Erythroblast (primary cell): ENCODE measurements at regions not wholly inside any gene's neighbourhood (a gene's known extent, or its start where the extent isn't known, plus 50 kb on each side); places are given as distances from the start of the nearest gene placed in this dataset.
A peak's percentile ranks its signal among the peaks of the same experiment; 100 is the strongest.

Source experiments
- DNase-seq, 2 experiments: peaks; one replicate each; lab custom pipeline; 2025; lab: John Stamatoyannopoulos, UW
- GATA1 ChIP-seq: IDR thresholded peaks from 2 replicates; pipeline ENCODE4 v1.6.1; 2011; ENCODE audit warnings: low read depth, mild to moderate bottlenecking, control low read depth, low read length, moderate library complexity
- POLR2A ChIP-seq: IDR thresholded peaks from 2 replicates; pipeline ENCODE4 v1.6.1; 2011; ENCODE audit warnings: mild to moderate bottlenecking, low read length

DNA sequence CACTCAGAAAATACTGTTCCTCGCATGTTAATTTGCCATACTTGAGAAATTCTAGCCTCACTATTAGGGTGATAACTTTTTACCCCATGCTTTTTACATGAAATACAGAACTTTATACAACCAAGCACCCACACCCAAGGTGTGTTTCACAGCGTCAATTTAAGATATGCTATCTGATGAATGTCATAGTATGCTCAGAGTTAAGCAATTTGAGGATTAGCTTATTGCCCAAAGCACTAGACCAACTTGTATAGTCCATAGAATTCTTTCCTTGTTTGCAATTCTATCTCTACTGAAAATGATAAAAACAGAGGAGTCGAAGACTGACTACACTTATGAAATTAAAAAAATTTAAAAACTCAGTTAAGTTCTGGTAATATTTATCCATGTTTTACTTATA, 82.1 kb upstream of the CARMIL1 start:
- no peak for DNase-seq
- TF ChIP-seq POLR2A (no peak), GATA1 (no peak)

DNA sequence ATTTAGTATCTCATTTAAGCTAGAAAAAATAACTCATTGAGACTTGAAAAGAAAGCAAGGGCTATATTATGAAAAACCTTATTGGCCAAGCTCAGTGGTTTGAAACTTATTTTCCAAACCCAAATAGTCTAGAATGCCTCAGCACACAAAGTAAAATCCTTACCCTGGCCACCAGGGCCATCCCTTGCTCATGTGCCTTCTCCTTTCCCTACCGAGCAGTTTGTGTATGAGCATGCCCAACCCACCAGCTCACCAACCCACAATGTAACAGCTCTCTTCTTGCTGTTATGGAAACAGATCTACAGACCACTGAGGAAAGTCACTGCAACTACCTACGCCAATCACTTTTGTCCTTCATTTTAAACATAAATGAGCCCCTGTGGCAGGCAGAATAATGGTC, 79.6 kb upstream of the CARMIL1 start:
- no peak for TF ChIP-seq GATA1
- TF ChIP-seq POLR2A: no peak
- no peak for DNase-seq

DNA sequence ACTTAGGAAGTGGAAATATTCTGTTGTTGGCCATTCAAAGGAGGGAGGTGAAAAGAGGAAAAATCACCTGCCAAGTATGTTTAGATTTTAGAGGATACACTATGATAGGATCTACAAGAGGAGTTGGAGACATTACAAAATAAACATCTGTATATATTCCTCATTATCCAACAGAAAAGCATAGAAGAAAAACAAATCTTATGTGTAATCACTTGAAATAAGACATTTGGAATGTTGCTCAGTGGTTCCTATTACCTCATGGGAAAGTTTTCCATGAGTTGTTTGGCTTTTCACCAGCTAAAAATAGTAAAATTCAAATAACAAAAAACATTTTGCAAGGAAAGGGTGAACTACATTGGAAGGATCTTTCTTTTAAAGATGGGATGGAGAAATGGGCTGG, 76.7 kb upstream of the CARMIL1 start:
- DNase-seq: no peak
- no peak for TF ChIP-seq POLR2A
- no peak for TF ChIP-seq GATA1

DNA sequence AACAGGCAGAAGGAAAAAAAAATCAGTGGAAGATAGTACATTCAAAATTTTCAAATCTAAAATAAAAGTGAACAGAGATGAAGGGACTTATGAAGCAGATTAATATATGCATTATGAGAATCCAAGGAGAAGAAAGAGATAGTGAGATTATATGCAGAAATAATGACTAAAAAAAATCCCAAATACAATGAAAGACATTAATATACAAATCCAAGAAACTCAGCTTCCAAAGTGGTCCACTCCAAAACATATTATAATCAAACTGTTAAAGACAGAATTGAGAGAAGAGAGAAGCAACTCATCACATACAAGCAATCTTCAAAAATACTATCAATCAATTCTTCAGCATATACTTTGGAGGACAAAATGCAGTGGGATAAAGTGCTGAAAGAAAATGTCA, 73.5 kb upstream of the CARMIL1 start:
- no peak for DNase-seq
- no peak for TF ChIP-seq GATA1
- TF ChIP-seq POLR2A: no peak

DNA sequence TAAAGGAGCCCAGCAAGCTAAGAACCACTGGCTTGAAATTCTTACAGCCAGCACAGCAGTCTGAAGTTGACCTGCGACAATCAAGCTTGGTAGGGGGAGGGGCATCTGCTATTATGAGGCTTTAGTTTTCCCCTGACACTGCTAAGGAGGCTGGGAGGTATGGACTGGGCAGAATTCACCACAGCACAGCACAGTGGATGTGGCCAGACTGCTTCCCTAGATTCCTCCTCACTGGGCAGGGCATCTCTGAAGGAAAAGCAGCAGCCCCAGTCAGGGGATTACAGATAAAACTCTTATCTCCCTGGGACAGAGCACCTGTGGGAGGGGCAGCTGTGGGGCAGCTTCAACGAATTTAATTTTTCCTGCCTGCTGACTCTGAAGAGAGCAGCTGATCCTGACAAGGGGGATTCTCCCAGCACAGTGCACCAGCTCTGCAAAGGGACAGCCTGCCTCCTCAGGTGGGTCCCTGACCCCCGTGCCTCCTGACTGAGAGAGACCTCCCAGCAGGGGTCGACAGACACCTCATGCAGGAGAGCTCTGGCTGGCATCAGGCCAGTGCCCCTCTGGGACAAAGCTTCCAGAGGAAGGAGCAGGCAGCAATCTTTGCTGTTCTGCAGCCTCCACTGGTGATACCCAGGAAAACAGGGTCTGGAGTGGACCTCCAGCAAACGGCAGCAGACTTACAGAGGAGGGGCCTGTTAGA, 71.6 kb upstream of the CARMIL1 start:
- DNase-seq: peak; percentile 15 to 73

DNA sequence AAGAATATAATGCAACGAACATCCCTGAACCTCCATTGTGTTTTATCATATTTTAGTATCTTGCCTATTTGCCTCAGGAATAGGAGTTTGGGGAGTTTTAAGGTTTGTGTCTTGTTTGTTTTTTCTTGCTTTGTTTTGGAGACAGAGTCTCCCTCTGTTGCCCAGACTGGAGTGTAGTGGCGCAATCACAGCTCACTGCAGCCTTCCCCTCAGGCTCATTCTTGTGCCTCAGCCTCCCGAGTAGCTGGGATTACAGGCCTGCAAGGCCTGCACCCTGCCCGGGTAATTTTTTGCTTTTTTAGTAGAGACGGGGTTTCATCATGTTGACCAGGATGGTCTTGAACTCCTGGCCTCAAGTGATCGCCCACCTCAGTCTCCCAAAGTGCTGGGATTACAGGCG, 63.3 kb upstream of the CARMIL1 start:
- DNase-seq: no peak
- TF ChIP-seq POLR2A (no peak), GATA1 (no peak)

DNA sequence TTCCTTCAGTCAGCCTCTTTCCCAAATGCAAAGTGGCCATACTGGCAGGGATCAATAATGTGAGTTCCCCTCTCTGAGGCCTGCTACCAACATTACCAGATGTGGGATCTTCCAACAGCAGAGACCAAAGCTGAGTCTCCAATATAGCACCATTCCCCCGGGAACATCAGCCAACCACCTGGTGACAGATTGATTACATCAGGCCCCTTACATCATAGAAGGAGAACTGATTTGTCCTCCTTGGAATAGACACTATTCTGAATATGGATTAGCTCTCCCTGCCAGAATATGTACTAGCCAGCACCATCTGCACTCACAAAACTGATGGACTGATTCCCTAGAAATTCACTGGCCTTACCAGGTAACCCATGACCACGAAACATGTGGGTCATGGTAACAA, 61.9 kb upstream of the CARMIL1 start:
- TF ChIP-seq POLR2A: no peak
- no peak for TF ChIP-seq GATA1
- DNase-seq: no peak

DNA sequence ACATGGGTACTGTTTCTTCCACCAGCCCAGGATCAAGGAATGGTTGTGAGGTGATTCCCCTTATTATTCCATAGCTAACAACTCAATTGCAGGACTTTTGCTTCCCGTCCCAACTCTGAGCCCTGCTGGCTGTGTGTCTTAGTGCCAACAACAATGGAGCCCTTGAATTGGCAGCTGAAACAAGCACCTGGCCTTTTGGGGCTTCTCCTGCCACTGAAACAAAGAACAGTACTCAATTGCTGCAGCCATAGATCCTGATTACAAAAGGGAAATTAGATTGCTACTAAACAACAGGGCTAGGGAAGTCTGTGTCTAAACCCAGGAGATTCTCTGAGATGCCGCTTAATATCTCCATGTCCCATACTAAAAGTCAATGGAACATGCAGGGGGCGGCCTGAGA, 61.3 kb upstream of the CARMIL1 start:
- DNase-seq: no peak
- TF ChIP-seq POLR2A (no peak), GATA1 (no peak)

DNA sequence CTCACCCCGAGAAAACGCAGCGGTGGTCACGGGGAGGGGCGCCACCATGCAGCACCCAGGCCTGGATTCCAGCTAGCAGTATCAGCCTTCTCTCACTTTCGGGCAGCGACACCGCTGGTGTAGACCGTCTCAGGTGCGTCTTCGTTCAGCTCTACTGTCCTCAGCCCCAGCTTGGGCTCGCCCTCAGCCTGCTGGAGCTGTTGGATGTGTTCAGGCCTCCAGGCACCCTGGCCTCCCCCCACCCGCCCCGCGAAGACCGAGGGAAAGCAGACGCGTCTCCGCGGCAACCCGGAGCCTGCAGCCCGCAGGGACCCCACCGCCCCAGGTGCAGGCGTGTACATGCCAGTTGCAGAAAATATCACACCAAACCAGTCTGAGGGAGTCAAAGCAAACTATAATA, 60.8 kb upstream of the CARMIL1 start:
- no peak for DNase-seq

DNA sequence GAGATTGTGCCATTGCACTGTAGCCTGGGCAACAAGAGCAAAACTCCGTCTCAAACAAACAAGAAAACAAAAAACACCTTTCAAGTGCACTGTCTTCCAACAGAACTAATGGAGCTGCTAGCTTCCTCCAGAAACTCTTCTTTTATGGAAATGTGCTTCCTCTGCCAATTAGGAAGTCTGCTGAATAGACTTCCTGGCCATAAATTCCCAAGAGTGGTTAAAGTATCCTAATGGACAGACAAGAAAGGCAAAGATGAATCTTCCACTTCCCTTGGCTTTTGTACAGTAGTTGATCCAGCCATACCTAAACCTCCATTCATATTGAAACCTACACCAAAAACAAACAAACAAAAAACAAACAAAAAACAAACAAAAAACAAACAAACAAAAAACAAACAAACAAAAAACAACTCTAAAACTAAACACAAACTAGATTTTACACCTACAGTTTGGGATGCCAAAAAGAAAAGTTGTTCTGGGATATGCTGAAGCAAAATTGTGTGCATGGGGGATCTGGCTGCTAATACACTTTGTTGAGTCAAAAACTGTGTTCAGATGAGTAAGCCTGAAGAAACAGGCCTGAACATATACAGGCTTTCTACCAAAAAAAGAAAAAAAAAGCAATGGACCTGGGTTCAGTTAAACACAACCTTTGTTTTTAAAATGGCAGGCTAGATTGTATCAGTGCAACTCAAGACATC, 59.8 kb upstream of the CARMIL1 start:
- TF ChIP-seq GATA1: no peak
- no peak for TF ChIP-seq POLR2A
- no peak for DNase-seq

More for the DNA sequence above, 60.8 kb upstream of the CARMIL1 start:
- TF ChIP-seq POLR2A (no peak), GATA1 (no peak)

DNA sequence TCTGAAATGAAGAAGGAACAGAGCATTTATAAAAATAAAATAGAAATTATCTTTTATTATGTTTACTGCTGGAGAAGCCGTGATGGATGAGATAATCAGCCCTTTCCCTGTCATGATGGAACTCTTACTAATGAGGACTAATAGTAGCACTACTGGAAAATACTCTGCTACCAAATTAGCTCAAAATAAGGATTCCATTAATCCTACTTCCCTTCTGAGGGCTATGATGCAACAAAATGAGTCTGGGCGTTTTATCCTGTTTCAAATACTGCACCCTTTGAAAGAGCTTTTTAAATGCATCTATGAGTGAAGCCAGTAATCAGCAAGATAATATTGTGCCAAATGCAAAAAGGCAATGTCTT, 59.3 kb upstream of the CARMIL1 start:
- no peak for DNase-seq
- TF ChIP-seq POLR2A (no peak), GATA1 (no peak)

DNA sequence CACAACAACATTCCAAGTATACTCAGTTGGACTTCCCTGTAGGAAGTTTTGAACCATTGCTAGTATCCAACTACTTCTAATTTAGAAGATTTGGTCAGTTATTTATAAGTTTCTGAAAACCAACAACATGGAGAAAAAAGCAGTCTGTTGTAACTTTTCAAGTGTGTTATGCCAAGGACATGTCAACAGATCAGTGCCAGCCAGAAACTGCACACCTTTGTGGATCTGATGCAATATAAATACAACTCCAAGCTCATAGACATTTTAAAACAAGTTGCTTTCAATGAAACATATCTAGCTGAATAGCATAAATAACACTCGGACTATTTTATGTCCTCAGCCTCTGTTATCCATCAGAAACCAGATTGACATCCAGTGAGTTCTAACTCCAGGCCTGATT, 58.3 kb upstream of the CARMIL1 start:
- no peak for TF ChIP-seq POLR2A
- no peak for DNase-seq

DNA sequence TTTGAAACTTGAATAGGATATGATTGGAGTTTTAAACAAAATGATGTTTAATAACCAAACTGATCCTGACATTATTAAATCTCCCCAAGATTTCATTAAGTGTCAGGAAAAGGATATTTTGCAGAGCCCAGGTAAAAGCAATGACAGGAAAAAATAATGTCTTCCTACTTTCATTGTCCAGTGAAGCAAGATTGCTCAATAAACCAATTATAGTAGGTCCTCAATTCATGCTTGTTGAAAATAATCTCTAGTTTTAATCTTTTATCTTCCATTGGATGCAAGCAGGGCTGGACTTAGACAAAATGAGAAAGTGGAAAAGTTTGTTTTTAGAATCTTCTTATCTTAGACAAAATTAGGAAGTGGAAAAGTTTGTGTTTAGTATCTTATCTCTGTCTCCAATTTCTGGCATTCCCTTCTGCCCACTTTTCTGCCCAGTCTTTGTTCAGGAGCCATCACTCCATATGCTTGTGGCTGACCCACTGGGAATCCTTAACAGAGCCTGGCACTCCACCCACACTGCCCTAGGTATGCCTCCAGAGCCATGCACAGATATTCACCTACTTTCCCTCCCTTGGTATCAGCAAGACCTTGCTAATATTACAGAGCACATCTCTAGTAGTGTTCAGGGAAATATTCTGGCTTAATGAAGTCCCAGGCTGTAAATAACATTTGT, 57.0 kb upstream of the CARMIL1 start:
- TF ChIP-seq GATA1: no peak
- no peak for TF ChIP-seq POLR2A
- DNase-seq: no peak

DNA sequence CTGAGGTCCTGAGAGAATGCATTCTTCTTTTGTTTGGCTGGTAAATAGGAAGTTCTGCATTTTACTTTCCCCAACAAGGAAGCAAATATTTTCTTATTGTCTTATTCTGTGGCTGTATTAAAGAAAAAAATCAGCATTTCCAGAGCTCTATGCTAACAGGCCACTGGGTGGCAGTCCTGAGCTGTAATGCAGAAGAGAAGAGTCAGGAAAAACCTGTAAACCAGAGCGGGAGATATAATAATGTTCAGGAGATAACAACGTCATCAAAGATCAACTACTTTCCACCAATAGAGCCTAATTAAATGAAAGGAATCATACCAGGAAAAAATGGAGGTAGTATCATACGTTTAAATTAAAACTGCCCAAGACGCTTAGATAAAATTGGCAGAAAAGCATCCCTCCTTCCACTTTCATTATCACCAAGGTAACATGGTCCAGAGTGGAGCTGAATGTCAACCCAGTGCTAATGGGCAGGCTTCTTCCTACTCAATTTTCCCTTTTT, 55.6 kb upstream of the CARMIL1 start:
- peak; percentile 68 to 82 for DNase-seq
- TF ChIP-seq POLR2A: no peak
- TF ChIP-seq GATA1: no peak
